Activated effector memory CD4-positive, alpha-beta T cell treated with anti-CD3 and anti-CD28 coated beads, Interleukin-2, amount 50 U/mL, for 16 hours (primary cell): ENCODE measurements at regions not wholly inside any gene's neighbourhood (a gene's known extent, or its start where the extent isn't known, plus 50 kb on each side); places are given as distances from the start of the nearest gene placed in this dataset.

Experiments
- DNase-seq: peaks from one replicate; pipeline ENCODE4 v3.0.0-alpha.2; 2020

DNA sequence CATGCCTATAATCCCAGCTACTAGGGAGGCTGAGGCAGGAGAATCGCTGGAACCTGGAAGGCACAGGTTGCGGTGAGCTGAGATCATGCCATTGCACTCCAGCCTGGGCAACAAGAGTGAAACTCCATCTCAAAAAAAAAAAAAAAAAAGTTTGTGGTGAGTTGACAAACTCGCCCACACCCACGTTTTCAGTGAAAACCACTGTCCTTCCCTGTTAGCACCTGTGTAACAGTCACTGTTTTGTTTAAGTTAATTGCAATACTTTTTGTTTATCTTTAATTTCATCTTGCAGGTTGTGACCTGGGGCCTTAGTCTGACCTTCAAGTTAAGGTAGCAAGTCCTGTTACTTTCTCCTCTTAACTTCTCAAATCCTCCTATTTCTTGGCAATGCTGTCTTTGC, 65.5 kb upstream of the SKOR2 start:
- DNase-seq, result no peak

- no peak for DNase-seq
These were observed 62.4 kb upstream of the SKOR2 start for GRCh38 chr18:47313901-47314300.

- no peak for DNase-seq
These were observed 60.1 kb upstream of the SKOR2 start for GRCh38 chr18:47311585-47311984.
